DMS153 treated with DMSO at 0.1 percent for 48 hours (cell line): ENCODE measurements at regions not wholly inside any gene's neighbourhood (a gene's known extent, or its start where the extent isn't known, plus 50 kb on each side); places are given as distances from the start of the nearest gene placed in this dataset.

Experiments
- DNase-seq: peaks from one replicate; lab custom pipeline; 2025; ENCODE audit not compliant: unreplicated experiment; lab: John Stamatoyannopoulos, UW

- no peak for DNase-seq
These were observed 171.0 kb upstream of the RPS6KA3 start for GRCh38 chrX:20437683-20438082.

GRCh38 chrX:20435913-20436312 lies 169.2 kb upstream of the RPS6KA3 start:
- DNase-seq = no peak

GRCh38 chrX:20434986-20435385 lies 168.3 kb upstream of the RPS6KA3 start:
- no peak for DNase-seq

- DNase-seq = no peak
These were observed 166.7 kb upstream of the RPS6KA3 start for GRCh38 chrX:20433388-20433775.

- no peak for DNase-seq
These were observed 166.2 kb upstream of the RPS6KA3 start for GRCh38 chrX:20432746-20433387.

- no peak for DNase-seq
These were observed 165.3 kb upstream of the RPS6KA3 start for GRCh38 chrX:20432048-20432447.

GRCh38 chrX:20431486-20431885 lies 164.8 kb upstream of the RPS6KA3 start:
- DNase-seq = no peak

- no peak for DNase-seq
These were observed 160.6 kb upstream of the RPS6KA3 start for GRCh38 chrX:20427173-20427770.

- DNase-seq = no peak
These were observed 155.0 kb upstream of the RPS6KA3 start for GRCh38 chrX:20421697-20422096.

GRCh38 chrX:20421275-20421674 lies 154.6 kb upstream of the RPS6KA3 start:
- no peak for DNase-seq

- DNase-seq = no peak
These were observed 153.3 kb upstream of the RPS6KA3 start for GRCh38 chrX:20420058-20420457.

GRCh38 chrX:20418379-20419150 lies 151.9 kb upstream of the RPS6KA3 start:
- no peak for DNase-seq

GRCh38 chrX:20414762-20415445 lies 148.2 kb upstream of the RPS6KA3 start:
- no peak for DNase-seq

GRCh38 chrX:20414066-20414465 lies 147.4 kb upstream of the RPS6KA3 start:
- no peak for DNase-seq

- no peak for DNase-seq
These were observed 146.3 kb upstream of the RPS6KA3 start for GRCh38 chrX:20412871-20413486.

- DNase-seq = no peak
These were observed 143.8 kb upstream of the RPS6KA3 start for GRCh38 chrX:20410540-20410939.

- peak; percentile 13 for DNase-seq
These were observed 143.3 kb upstream of the RPS6KA3 start for GRCh38 chrX:20409991-20410390.

GRCh38 chrX:20402956-20403355 lies 136.2 kb upstream of the RPS6KA3 start:
- DNase-seq = no peak

GRCh38 chrX:20399728-20400414 lies 133.2 kb upstream of the RPS6KA3 start:
- DNase-seq = no peak

GRCh38 chrX:20397587-20397986 lies 130.9 kb upstream of the RPS6KA3 start:
- no peak for DNase-seq

- DNase-seq = no peak
These were observed 127.7 kb upstream of the RPS6KA3 start for GRCh38 chrX:20394451-20394850.
